ENCODE measurements at regions not wholly inside any gene's neighbourhood (a gene's known extent, or its start where the extent isn't known, plus 50 kb on each side); places are given as distances from the start of the nearest gene placed in this dataset.

GRCh38 chr17:81345228-81346089, 49.8 kb upstream of the BAHCC1 start:
- TF ChIP-seq, protein P1, sequence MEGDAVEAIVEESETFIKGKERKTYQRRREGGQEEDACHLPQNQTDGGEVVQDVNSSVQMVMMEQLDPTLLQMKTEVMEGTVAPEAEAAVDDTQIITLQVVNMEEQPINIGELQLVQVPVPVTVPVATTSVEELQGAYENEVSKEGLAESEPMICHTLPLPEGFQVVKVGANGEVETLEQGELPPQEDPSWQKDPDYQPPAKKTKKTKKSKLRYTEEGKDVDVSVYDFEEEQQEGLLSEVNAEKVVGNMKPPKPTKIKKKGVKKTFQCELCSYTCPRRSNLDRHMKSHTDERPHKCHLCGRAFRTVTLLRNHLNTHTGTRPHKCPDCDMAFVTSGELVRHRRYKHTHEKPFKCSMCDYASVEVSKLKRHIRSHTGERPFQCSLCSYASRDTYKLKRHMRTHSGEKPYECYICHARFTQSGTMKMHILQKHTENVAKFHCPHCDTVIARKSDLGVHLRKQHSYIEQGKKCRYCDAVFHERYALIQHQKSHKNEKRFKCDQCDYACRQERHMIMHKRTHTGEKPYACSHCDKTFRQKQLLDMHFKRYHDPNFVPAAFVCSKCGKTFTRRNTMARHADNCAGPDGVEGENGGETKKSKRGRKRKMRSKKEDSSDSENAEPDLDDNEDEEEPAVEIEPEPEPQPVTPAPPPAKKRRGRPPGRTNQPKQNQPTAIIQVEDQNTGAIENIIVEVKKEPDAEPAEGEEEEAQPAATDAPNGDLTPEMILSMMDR (IDR thresholded peaks at IDR 0.05), result peak; percentile 52
- Mint-ChIP-seq H3K9me3 (ENCODE audit: unreplicated experiment) (no peaks in the 10 kb centered on the region), H3K4me1 (ENCODE audit: unreplicated experiment) (peaks cover 32% of the 10 kb centered on the region), H3K36me3 (ENCODE audit: unreplicated experiment) (peaks cover 19% of the 10 kb centered on the region), H3K27ac (ENCODE audit: unreplicated experiment) (peak overlapping the region; percentile 99), H3K27me3 (ENCODE audit: unreplicated experiment) (no peaks in the 10 kb centered on the region), H3K4me3 (ENCODE audit: unreplicated experiment) (peak overlapping the region; percentile 95)
- peak; percentile 95 for DNase-seq (ENCODE audit: extremely low spot score, unreplicated experiment)

All from osteocyte (in vitro differentiated cells).